HepG2 (cell line): ENCODE measurements at regions not wholly inside any gene's neighbourhood (a gene's known extent, or its start where the extent isn't known, plus 50 kb on each side); places are given as distances from the start of the nearest gene placed in this dataset.

ENCODE experiments used
- BCL6 ChIP-seq: IDR thresholded peaks from 2 replicates; pipeline ENCODE4 v1.6.1; 2016; ENCODE audit warnings: missing genetic modification reagents, missing compliant biosample characterization
- CEBPB ChIP-seq: IDR thresholded peaks from 2 replicates; pipeline ENCODE4 v1.6.1; 2011; ENCODE audit warnings: low read depth, low read length, improper control_type of control experiment, borderline replicate concordance
- CTCF ChIP-seq: sonication (generic); formaldehyde crosslinking; IDR thresholded peaks from 2 replicates; pipeline ENCODE4 v1.5.0; 2020; ENCODE audit warnings: mild to moderate bottlenecking, missing genetic modification reagents, moderate library complexity
- HNF4A ChIP-seq: sonication (generic); formaldehyde crosslinking; IDR thresholded peaks from 2 replicates; pipeline ENCODE4 v1.4.0; 2020; ENCODE audit warnings: missing genetic modification reagents
- SAP130 ChIP-seq: IDR thresholded peaks from 2 replicates; pipeline ENCODE4 v1.6.1; 2016; ENCODE audit warnings: low read depth
- ZNF10 ChIP-seq: sonication (generic); formaldehyde crosslinking; IDR thresholded peaks from 2 replicates; pipeline ENCODE4 v1.4.0; 2020; ENCODE audit warnings: mild to moderate bottlenecking, low read depth, missing genetic modification reagents, borderline replicate concordance
- ZNF354B ChIP-seq: sonication (generic); formaldehyde crosslinking; IDR thresholded peaks from 2 replicates; pipeline ENCODE4 v1.8.0; 2022; ENCODE audit warnings: mild to moderate bottlenecking, missing genetic modification reagents
- ZNF776 ChIP-seq: sonication (generic); formaldehyde crosslinking; IDR thresholded peaks from 2 replicates; pipeline ENCODE4 v1.4.0; 2020; ENCODE audit warnings: mild to moderate bottlenecking, missing genetic modification reagents

- TF ChIP-seq CTCF (CRISPR knock-in tag) (no peak), ZNF354B (CRISPR knock-in tag) (no peak), ZNF10 (no peak), HNF4A (CRISPR knock-in tag) (no peak), SAP130 (CRISPR knock-in tag) (no peak), CEBPB (no peak), ZNF776 (CRISPR knock-in tag) (no peak), BCL6 (CRISPR knock-in tag) (no peak)
Observed at GRCh38 chr4:185893500-185893899, 81.5 kb upstream of the SORBS2 start.
